ENCODE measurements at regions not wholly inside any gene's neighbourhood (a gene's known extent, or its start where the extent isn't known, plus 50 kb on each side); places are given as distances from the start of the nearest gene placed in this dataset.

DNA sequence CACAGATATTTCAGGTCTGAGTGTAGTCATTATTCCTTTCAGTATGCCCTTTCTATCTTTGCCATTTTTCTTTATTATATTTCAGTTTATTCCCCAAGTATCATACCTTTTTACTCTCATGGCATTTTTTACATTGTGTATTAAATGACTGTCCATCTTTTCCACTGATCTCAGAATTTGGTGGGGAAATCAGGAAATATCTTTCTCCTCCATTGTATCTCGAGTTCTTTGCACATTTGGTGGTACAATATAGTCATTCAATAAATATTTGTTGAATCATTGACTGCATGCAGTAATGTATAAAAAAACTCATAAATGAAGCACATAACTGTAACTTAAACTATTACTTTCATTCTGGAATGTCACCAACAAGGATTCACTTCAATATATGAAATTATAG is 354.7 kb downstream of the HGF start:
- FAIRE-seq (no peak), DNase-seq (no peak)
- Histone ChIP-seq H3K9me3 (ENCODE audit: control insufficient read depth in 2 of 2, insufficient read depth in 1 of 2, low read depth in 1 of 2, low read length in 1 of 2) (no peaks in the 10 kb centered on the region), H3K4me3 (ENCODE audit: low read depth in 1 of 3, low read length in 3 of 3) (no peak overlapping the region), H3K4me1 (ENCODE audit: control insufficient read depth in 3 of 3, insufficient read depth in 2 of 3, low read depth in 1 of 3, low read length in 2 of 3) (peaks cover 0 to 5% (median 0%) of the 10 kb centered on the region in 3 donors), H3K27ac (ENCODE audit: low read depth in 1 of 3, low read length in 2 of 3) (no peak overlapping the region), H3K27me3 (ENCODE audit: control insufficient read depth in 3 of 3, insufficient read depth in 3 of 3, low read length in 3 of 3) (no peaks in the 10 kb centered on the region), H3K36me3 (ENCODE audit: control insufficient read depth in 3 of 3, insufficient read depth in 2 of 3, low read depth in 1 of 3, low read length in 3 of 3) (no peaks in the 10 kb centered on the region)
- 72 to 78% (median 72%) methylated on average over 1 of the region's 1 CpG for WGBS, 3 donors

GRCh38 chr7:81414411-81414810 is 355.4 kb downstream of the HGF start:
- DNase-seq: peak; percentile 11 to 22
- no peaks in the 10 kb centered on the region for H3K36me3 ChIP-seq (ENCODE audit: control insufficient read depth in 3 of 3, insufficient read depth in 2 of 3, low read depth in 1 of 3, low read length in 3 of 3)
- no peak overlapping the region for H3K4me3 ChIP-seq (ENCODE audit: low read depth in 1 of 3, low read length in 3 of 3)
- H3K27me3 ChIP-seq (ENCODE audit: control insufficient read depth in 3 of 3, insufficient read depth in 3 of 3, low read length in 3 of 3): no peaks in the 10 kb centered on the region
- no peak for FAIRE-seq
- H3K9me3 ChIP-seq (ENCODE audit: control insufficient read depth in 2 of 2, insufficient read depth in 1 of 2, low read depth in 1 of 2, low read length in 1 of 2): no peaks in the 10 kb centered on the region
- no peaks in the 10 kb centered on the region for H3K4me1 ChIP-seq (ENCODE audit: control insufficient read depth in 3 of 3, insufficient read depth in 2 of 3, low read depth in 1 of 3, low read length in 2 of 3)
- WGBS, 3 donors: 26 to 51% (median 35%) methylated on average over 3 of the region's 3 CpGs
- no peak overlapping the region for H3K27ac ChIP-seq (ENCODE audit: low read depth in 1 of 3, low read length in 2 of 3)

DNA sequence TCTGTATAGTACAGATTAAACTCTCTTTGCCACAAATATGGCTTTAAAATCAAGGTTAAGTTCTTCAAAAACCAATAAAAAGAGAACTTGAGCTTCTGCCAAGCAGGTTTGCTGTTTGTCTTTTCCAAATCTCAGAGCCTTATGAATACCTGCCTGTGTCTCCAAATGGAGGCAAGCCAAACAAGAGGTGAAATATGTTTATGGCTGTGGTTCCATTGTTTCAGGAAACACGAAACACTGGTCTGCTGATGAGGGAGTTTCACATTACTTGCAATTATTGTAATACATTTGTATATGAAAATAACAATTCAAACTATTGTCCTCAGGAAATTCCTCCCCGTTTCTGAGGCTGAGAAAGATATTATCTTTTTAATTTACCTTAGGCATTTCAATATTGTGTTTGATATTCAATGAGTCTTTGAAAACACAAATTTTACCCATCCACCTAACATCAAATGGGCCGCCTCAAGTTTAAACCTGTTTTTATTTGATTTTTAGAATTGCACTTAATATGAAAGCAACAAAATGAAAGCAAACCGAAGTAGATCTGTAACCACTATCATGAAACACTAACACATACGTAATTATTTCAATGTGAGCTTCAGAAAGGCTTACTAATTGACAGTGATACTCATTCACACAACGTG is 359.3 kb downstream of the HGF start:
- H3K4me3 ChIP-seq (ENCODE audit: low read depth in 1 of 3, low read length in 3 of 3): no peak overlapping the region
- DNase-seq (no peak), FAIRE-seq (no peak)
- no peaks in the 10 kb centered on the region for H3K36me3 ChIP-seq (ENCODE audit: control insufficient read depth in 3 of 3, insufficient read depth in 2 of 3, low read depth in 1 of 3, low read length in 3 of 3)
- no peaks in the 10 kb centered on the region for H3K9me3 ChIP-seq (ENCODE audit: control insufficient read depth in 2 of 2, insufficient read depth in 1 of 2, low read depth in 1 of 2, low read length in 1 of 2)
- H3K27me3 ChIP-seq (ENCODE audit: control insufficient read depth in 3 of 3, insufficient read depth in 3 of 3, low read length in 3 of 3): no peaks in the 10 kb centered on the region
- no peak overlapping the region for H3K27ac ChIP-seq (ENCODE audit: low read depth in 1 of 3, low read length in 2 of 3)
- H3K4me1 ChIP-seq (ENCODE audit: control insufficient read depth in 3 of 3, insufficient read depth in 2 of 3, low read depth in 1 of 3, low read length in 2 of 3): no peaks in the 10 kb centered on the region
- 63 to 69% (median 64%) methylated on average over 6 of the region's 6 CpGs for WGBS, 3 donors

DNA sequence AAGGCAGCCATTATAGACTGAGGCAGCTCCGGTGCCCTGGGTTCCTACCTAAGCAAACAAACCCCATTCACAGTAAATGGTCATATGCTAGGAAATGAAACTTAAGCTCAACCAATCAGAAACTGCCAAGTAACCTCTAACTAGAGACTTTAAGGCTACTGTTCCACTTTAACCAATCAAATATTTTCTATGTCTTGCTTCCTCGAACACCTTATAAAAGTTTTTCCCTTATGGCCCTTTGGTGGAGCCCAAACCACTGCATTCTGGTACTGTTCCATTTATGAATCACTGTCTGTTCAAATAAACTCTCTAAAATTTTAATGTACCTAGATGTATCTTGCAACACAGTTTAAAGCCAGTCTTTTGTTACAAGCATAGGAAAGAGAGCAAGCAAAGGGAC is 361.1 kb downstream of the HGF start:
- no peaks in the 10 kb centered on the region for H3K36me3 ChIP-seq (ENCODE audit: control insufficient read depth in 3 of 3, insufficient read depth in 2 of 3, low read depth in 1 of 3, low read length in 3 of 3)
- no peak overlapping the region for H3K27ac ChIP-seq (ENCODE audit: low read depth in 1 of 3, low read length in 2 of 3)
- FAIRE-seq (no peak), DNase-seq (no peak)
- WGBS, 3 donors: 81 to 92% (median 83%) methylated on average over 2 of the region's 2 CpGs
- H3K4me1 ChIP-seq (ENCODE audit: control insufficient read depth in 3 of 3, insufficient read depth in 2 of 3, low read depth in 1 of 3, low read length in 2 of 3): no peaks in the 10 kb centered on the region
- no peak overlapping the region for H3K4me3 ChIP-seq (ENCODE audit: low read depth in 1 of 3, low read length in 3 of 3)
- H3K9me3 ChIP-seq (ENCODE audit: control insufficient read depth in 2 of 2, insufficient read depth in 1 of 2, low read depth in 1 of 2, low read length in 1 of 2): peaks cover 0 to 5% of the 10 kb centered on the region in 2 donors
- no peaks in the 10 kb centered on the region for H3K27me3 ChIP-seq (ENCODE audit: control insufficient read depth in 3 of 3, insufficient read depth in 3 of 3, low read length in 3 of 3)

GRCh38 chr7:81407094-81407493 is 362.8 kb downstream of the HGF start:
- Histone ChIP-seq H3K4me1 (ENCODE audit: control insufficient read depth in 3 of 3, insufficient read depth in 2 of 3, low read depth in 1 of 3, low read length in 2 of 3) (no peaks in the 10 kb centered on the region), H3K9me3 (ENCODE audit: control insufficient read depth in 2 of 2, insufficient read depth in 1 of 2, low read depth in 1 of 2, low read length in 1 of 2) (peaks cover 0 to 5% of the 10 kb centered on the region in 2 donors), H3K27ac (ENCODE audit: low read depth in 1 of 3, low read length in 2 of 3) (no peak overlapping the region), H3K27me3 (ENCODE audit: control insufficient read depth in 3 of 3, insufficient read depth in 3 of 3, low read length in 3 of 3) (no peaks in the 10 kb centered on the region), H3K4me3 (ENCODE audit: low read depth in 1 of 3, low read length in 3 of 3) (no peak overlapping the region), H3K36me3 (ENCODE audit: control insufficient read depth in 3 of 3, insufficient read depth in 2 of 3, low read depth in 1 of 3, low read length in 3 of 3) (no peaks in the 10 kb centered on the region)
- FAIRE-seq: no peak
- 96 to 99% (median 98%) methylated on average over 2 of the region's 2 CpGs for WGBS, 3 donors
- no peak for DNase-seq

DNA sequence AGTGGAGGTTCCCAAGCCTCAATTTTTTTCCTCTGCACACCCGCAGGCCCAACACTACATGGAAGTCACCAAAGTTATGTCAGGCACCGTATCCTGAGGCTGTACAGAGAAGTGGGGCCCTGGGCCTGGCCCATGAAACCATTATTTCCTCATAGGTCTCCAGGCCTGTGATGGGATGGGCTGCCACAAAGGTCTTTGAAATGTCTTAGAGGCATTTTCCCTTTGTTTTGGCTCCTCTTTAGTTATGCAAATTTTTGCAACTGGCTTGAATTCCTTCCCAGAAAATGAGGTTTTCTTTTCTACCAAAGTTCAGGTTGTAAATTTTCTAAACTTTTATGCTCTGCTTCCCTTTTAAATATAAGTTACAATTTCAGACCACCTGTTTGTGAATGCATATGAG is 365.2 kb downstream of the HGF start:
- no peak for FAIRE-seq
- WGBS, 3 donors: 74 to 87% (median 83%) methylated on average over 2 of the region's 2 CpGs

GRCh38 chr7:81402227-81402626 is 367.6 kb downstream of the HGF start:
- 69 to 83% (median 75%) methylated on average over 1 of the region's 1 CpG for WGBS, 3 donors
- DNase-seq (no peak), FAIRE-seq (no peak)
- H3K27me3 ChIP-seq (ENCODE audit: control insufficient read depth in 3 of 3, insufficient read depth in 3 of 3, low read length in 3 of 3): no peaks in the 10 kb centered on the region
- no peak overlapping the region for H3K4me3 ChIP-seq (ENCODE audit: low read depth in 1 of 3, low read length in 3 of 3)
- H3K27ac ChIP-seq (ENCODE audit: low read depth in 1 of 3, low read length in 2 of 3): no peak overlapping the region
- H3K9me3 ChIP-seq (ENCODE audit: control insufficient read depth in 2 of 2, insufficient read depth in 1 of 2, low read depth in 1 of 2, low read length in 1 of 2): peaks cover 0 to 5% of the 10 kb centered on the region in 2 donors
- no peaks in the 10 kb centered on the region for H3K4me1 ChIP-seq (ENCODE audit: control insufficient read depth in 3 of 3, insufficient read depth in 2 of 3, low read depth in 1 of 3, low read length in 2 of 3)
- H3K36me3 ChIP-seq (ENCODE audit: control insufficient read depth in 3 of 3, insufficient read depth in 2 of 3, low read depth in 1 of 3, low read length in 3 of 3): no peaks in the 10 kb centered on the region

More for the DNA sequence above, 365.2 kb downstream of the HGF start:
- Histone ChIP-seq H3K4me3 (ENCODE audit: low read depth in 1 of 3, low read length in 3 of 3) (no peak overlapping the region), H3K27ac (ENCODE audit: low read depth in 1 of 3, low read length in 2 of 3) (no peak overlapping the region), H3K9me3 (ENCODE audit: control insufficient read depth in 2 of 2, insufficient read depth in 1 of 2, low read depth in 1 of 2, low read length in 1 of 2) (peaks cover 0 to 5% of the 10 kb centered on the region in 2 donors), H3K36me3 (ENCODE audit: control insufficient read depth in 3 of 3, insufficient read depth in 2 of 3, low read depth in 1 of 3, low read length in 3 of 3) (no peaks in the 10 kb centered on the region), H3K4me1 (ENCODE audit: control insufficient read depth in 3 of 3, insufficient read depth in 2 of 3, low read depth in 1 of 3, low read length in 2 of 3) (no peaks in the 10 kb centered on the region), H3K27me3 (ENCODE audit: control insufficient read depth in 3 of 3, insufficient read depth in 3 of 3, low read length in 3 of 3) (no peaks in the 10 kb centered on the region)
- no peak for DNase-seq

DNA sequence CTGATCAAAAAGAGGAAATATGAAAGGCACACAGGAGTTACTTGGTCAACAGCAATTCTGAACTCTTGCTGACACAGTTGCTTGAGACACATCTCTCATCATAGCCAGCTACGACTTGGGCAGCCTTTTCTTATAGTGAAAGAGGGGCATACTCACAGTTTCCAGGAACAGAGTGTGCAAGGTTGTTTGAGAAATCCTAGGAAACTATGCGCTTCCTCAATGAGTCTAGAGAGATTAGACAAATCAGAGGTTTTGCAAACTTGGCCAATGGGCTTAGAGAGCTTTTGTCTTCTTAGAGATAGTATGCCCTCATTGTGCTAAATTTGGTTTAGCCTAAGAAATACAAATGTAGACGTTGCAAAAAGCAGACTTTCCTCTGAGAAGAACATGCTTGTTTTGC is 370.4 kb downstream of the HGF start:
- 55 to 77% (median 64%) methylated on average over 3 of the region's 3 CpGs for WGBS, 3 donors
- Histone ChIP-seq H3K27me3 (ENCODE audit: control insufficient read depth in 3 of 3, insufficient read depth in 3 of 3, low read length in 3 of 3) (no peaks in the 10 kb centered on the region), H3K27ac (ENCODE audit: low read depth in 1 of 3, low read length in 2 of 3) (no peak overlapping the region), H3K4me3 (ENCODE audit: low read depth in 1 of 3, low read length in 3 of 3) (no peak overlapping the region), H3K9me3 (ENCODE audit: control insufficient read depth in 2 of 2, insufficient read depth in 1 of 2, low read depth in 1 of 2, low read length in 1 of 2) (peaks cover 0 to 3% of the 10 kb centered on the region in 2 donors), H3K36me3 (ENCODE audit: control insufficient read depth in 3 of 3, insufficient read depth in 2 of 3, low read depth in 1 of 3, low read length in 3 of 3) (no peaks in the 10 kb centered on the region), H3K4me1 (ENCODE audit: control insufficient read depth in 3 of 3, insufficient read depth in 2 of 3, low read depth in 1 of 3, low read length in 2 of 3) (no peaks in the 10 kb centered on the region)
- DNase-seq (no peak), FAIRE-seq (no peak)

GRCh38 chr7:81394029-81394428 is 375.8 kb downstream of the HGF start:
- Histone ChIP-seq H3K36me3 (ENCODE audit: control insufficient read depth in 3 of 3, insufficient read depth in 2 of 3, low read depth in 1 of 3, low read length in 3 of 3) (no peaks in the 10 kb centered on the region), H3K27me3 (ENCODE audit: control insufficient read depth in 3 of 3, insufficient read depth in 3 of 3, low read length in 3 of 3) (no peaks in the 10 kb centered on the region), H3K4me3 (ENCODE audit: low read depth in 1 of 3, low read length in 3 of 3) (no peak overlapping the region), H3K4me1 (ENCODE audit: control insufficient read depth in 3 of 3, insufficient read depth in 2 of 3, low read depth in 1 of 3, low read length in 2 of 3) (no peaks in the 10 kb centered on the region), H3K9me3 (ENCODE audit: control insufficient read depth in 2 of 2, insufficient read depth in 1 of 2, low read depth in 1 of 2, low read length in 1 of 2) (no peaks in the 10 kb centered on the region), H3K27ac (ENCODE audit: low read depth in 1 of 3, low read length in 2 of 3) (no peak overlapping the region)
- DNase-seq: no peak
- FAIRE-seq: no peak
- 66 to 82% (median 77%) methylated on average over 2 of the region's 2 CpGs for WGBS, 3 donors
